GM12872 (cell line): ENCODE measurements at regions not wholly inside any gene's neighbourhood (a gene's known extent, or its start where the extent isn't known, plus 50 kb on each side); places are given as distances from the start of the nearest gene placed in this dataset.

Experiments used
- TF ChIP-seq, protein P1 (sequence below): IDR thresholded peaks from 3 replicates; pipeline ENCODE4 v1.5.1; 2011; ENCODE audit warnings: low read depth, mild to moderate bottlenecking, low read length, moderate library complexity; ENCODE audit not compliant: insufficient read depth

DNA sequence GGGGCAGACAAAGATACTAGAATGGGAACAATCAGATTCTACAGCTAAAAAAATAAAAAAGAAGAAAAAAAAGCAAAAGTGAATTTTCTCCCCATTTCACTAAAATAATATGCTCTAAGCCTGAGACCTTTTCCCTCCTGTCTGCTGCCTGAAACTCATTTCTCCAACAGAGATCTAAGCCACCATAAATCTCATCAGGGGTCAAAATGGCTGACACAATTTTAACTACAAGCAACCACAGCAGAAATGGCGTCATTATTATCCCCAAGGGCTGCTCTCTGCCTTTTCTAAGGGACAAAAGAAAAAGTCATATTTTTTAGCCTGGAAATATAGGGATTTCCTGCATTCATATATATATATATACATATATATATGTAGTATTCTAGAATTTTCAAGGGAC lies 183.7 kb upstream of the CAMK1G start:
- TF ChIP-seq, protein P1, sequence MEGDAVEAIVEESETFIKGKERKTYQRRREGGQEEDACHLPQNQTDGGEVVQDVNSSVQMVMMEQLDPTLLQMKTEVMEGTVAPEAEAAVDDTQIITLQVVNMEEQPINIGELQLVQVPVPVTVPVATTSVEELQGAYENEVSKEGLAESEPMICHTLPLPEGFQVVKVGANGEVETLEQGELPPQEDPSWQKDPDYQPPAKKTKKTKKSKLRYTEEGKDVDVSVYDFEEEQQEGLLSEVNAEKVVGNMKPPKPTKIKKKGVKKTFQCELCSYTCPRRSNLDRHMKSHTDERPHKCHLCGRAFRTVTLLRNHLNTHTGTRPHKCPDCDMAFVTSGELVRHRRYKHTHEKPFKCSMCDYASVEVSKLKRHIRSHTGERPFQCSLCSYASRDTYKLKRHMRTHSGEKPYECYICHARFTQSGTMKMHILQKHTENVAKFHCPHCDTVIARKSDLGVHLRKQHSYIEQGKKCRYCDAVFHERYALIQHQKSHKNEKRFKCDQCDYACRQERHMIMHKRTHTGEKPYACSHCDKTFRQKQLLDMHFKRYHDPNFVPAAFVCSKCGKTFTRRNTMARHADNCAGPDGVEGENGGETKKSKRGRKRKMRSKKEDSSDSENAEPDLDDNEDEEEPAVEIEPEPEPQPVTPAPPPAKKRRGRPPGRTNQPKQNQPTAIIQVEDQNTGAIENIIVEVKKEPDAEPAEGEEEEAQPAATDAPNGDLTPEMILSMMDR: no peak

DNA sequence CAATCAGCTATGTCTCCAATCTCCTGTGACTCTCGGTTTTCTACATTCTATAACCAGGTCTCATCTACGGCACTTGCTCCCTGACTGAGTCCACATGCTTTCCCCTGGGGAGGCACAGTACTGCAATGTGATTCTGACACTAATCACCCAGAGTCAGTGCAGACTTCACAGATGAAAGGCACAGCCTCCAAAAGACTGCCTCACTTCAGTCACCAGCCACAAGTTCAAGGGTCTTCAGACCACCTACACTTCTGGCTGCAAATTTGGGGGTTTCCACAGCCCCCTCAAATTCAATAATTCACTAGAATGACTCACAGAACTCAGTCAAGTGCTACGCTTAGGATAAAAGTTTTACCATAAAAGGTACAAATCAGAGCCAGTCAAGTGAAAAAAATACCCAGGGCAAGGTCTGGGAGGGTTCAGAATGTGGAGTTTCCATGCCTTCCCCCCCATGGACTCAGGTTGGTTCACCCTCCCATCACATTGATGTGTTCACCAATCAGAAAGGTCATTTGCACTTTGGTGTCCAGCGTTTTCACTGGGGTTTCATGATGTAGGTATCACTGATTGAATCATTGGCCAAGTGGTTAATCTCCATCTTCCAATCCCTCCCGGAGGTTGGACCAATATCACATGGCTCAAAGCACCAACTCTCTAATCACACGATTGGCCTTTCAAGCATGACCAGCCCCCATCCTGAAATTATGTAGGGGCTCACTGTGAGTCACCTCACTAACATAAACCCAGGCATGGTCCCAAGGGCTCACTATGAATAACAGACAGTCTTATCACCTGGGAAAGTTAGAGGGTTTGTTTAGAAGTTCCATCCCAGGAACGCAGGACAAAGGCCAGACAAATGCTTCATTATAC lies 182.9 kb upstream of the CAMK1G start:
- TF ChIP-seq, protein P1: no peak

DNA sequence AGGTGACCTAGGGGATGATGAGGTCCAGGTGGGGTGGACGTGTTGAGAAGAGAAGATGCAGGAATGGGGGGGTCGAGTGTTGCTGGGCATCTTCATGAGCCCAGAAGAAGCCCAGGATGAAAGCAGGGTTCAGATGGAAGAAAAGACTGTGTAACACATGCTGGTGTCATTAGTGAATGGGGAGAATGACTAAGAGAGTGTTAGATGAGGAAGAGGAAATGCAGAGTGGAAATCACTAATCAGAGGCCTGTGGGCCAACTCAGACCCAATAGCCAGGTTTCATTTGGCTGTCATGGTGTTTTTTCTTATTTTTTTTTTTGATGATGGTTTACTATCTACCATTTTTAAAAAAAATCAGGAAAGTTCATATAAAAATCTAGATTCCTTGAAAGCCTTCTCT lies 180.8 kb upstream of the CAMK1G start:
- TF ChIP-seq, protein P1: no peak

DNA sequence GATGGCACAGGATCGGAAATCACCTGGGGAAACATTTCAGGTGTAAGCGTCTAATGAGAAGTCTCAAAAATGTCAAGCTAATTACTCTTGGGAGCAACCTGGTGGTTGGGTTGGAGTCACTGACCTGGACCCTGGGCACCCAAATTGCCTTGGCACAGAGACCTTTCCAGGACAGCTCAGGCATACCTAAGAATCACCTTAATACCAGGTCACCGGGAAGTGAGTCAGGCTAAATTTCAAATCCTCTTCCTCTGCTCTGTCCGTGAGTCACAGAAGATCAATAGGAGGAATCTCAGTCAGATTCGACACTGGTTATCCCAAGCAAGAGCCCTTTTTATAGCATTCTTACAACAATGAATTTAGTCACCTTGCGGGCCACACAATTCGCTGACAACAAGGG lies 179.6 kb upstream of the CAMK1G start:
- TF ChIP-seq, protein P1: no peak

DNA sequence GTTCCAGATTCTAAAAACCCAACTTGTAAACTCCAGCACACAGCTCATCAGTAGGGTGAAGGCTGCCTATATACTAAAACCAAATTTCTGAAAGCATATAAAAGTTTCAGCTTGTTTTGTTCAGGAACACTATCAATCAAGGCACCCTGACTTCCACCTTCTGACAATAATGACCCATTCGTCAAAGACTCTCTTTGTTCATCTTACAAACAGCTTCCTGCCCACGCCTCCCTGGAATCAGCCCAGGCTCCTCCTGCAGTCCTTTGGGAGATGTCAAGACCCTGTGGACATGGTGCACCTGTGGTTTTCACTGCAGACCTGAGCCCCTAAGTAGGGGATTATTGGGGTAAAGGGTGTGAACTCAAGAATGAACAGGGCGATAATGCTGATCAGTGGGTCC lies 178.9 kb upstream of the CAMK1G start:
- TF ChIP-seq, protein P1: no peak

DNA sequence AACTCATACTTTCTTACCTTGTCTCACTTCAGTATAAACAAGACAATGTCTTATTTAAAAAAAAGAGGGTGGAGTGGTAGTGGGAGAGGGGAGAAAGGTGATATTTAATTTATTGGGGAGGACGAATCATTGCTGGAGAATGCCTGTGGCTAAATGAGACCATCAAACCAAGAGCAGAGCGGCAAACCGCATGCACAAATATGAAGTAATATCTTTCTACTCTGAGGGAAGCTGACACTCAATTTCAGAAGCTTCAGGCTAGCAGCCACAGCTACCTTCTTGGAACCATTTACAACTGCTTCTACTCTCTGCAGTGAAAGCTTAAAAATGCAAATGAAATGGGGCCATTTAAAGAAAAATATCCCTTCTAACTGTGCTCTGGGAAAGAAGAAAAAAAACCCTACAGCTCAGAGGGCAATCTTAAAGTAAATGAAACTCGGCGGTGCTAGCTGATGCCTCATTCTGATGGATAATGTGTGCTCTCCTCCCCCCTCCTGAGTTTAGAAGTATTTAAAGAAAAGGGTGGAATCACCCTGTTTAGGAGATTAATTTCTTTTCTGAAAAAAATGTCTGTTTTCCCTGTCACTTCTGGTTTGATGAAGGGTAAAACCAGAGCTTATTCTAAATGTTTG lies 178.2 kb upstream of the CAMK1G start:
- TF ChIP-seq, protein P1: no peak

DNA sequence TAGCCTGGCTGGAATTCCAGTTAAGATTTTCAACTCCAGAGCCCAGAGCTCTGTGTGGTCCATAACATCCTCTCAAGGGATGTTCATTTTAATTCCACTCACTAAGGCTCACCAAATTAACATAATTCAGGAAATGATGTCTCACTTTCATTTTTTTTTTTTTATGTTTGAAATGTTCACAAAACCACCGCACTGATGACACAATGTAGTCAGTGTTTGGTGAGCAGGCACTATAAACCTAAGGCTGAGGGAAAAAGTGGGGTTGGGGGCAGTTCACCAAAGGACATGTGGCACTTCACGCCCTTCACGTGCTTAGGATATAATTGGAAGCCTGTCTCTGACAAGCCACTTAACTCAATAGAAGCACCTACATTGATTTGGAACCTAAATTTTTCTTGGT lies 177.3 kb upstream of the CAMK1G start:
- TF ChIP-seq, protein P1: no peak
